ENCODE measurements at regions not wholly inside any gene's neighbourhood (a gene's known extent, or its start where the extent isn't known, plus 50 kb on each side); places are given as distances from the start of the nearest gene placed in this dataset.

- TF ChIP-seq CTCF (IDR thresholded peaks at IDR 0.05; ENCODE audit: low read depth, low read length, poor library complexity, severe bottlenecking) = no peak
- TF ChIP-seq EZH2phosphoT487 (IDR thresholded peaks at IDR 0.05; ENCODE audit: borderline replicate concordance, low read length) = no peak
These were observed 97.0 kb upstream of the FERD3L start for GRCh38 chr7:19242246-19242645.

Measured in DOHH2 (cell line).